NCI-H510A treated with DMSO at 0.1 percent for 48 hours (cell line): ENCODE measurements at regions not wholly inside any gene's neighbourhood (a gene's known extent, or its start where the extent isn't known, plus 50 kb on each side); places are given as distances from the start of the nearest gene placed in this dataset.

ENCODE experiments used
- DNase-seq: peaks from one replicate; lab custom pipeline; 2025; lab: John Stamatoyannopoulos, UW

- DNase-seq = no peak
These were observed 69.9 kb upstream of the NKX1-1 start for GRCh38 chr4:1476140-1476513.

- no peak for DNase-seq
These were observed 69.3 kb upstream of the NKX1-1 start for GRCh38 chr4:1475277-1476139.

- DNase-seq = no peak
These were observed 68.2 kb upstream of the NKX1-1 start for GRCh38 chr4:1474126-1475090.

GRCh38 chr4:1473718-1474117 is 67.5 kb upstream of the NKX1-1 start:
- DNase-seq = no peak

- no peak for DNase-seq
These were observed 66.8 kb upstream of the NKX1-1 start for GRCh38 chr4:1472911-1473518.

- no peak for DNase-seq
These were observed 66.0 kb upstream of the NKX1-1 start for GRCh38 chr4:1472148-1472797.

GRCh38 chr4:1471443-1472147 is 65.4 kb upstream of the NKX1-1 start:
- no peak for DNase-seq

GRCh38 chr4:1470816-1471442 is 64.7 kb upstream of the NKX1-1 start:
- no peak for DNase-seq

- no peak for DNase-seq
These were observed 64.1 kb upstream of the NKX1-1 start for GRCh38 chr4:1470393-1470670.

- DNase-seq = no peak
These were observed 63.6 kb upstream of the NKX1-1 start for GRCh38 chr4:1469607-1470392.

GRCh38 chr4:1469043-1469442 is 62.8 kb upstream of the NKX1-1 start:
- DNase-seq = no peak

- no peak for DNase-seq
These were observed 61.6 kb upstream of the NKX1-1 start for GRCh38 chr4:1467581-1468458.

- DNase-seq = no peak
These were observed 60.6 kb upstream of the NKX1-1 start for GRCh38 chr4:1466863-1467165.

- no peak for DNase-seq
These were observed 60.0 kb upstream of the NKX1-1 start for GRCh38 chr4:1466034-1466862.

- no peak for DNase-seq
These were observed 59.2 kb upstream of the NKX1-1 start for GRCh38 chr4:1465173-1466033.

GRCh38 chr4:1464581-1465171 is 58.4 kb upstream of the NKX1-1 start:
- DNase-seq = no peak

GRCh38 chr4:1463927-1464540 is 57.8 kb upstream of the NKX1-1 start:
- DNase-seq = no peak
